ENCODE measurements at regions not wholly inside any gene's neighbourhood (a gene's known extent, or its start where the extent isn't known, plus 50 kb on each side); places are given as distances from the start of the nearest gene placed in this dataset.

DNA sequence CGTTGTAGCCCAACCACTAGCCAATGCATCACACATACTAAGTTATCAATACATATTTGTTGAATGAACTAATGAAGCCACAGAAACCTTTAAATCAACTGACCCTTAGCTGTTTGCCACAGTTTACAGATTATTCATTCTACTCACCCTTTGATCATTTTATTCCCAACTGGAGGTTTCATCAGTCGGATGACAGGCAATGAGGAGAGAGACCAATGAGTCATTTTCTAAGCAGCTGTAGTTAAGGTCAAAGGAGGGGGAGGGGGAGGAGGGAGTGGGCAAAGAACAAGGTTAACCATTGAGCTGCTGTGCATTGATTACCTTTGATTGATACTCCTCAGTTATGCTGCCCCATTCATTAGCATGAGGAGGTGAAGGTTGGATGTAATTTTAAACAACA, 469.5 kb downstream of the VRK1 start:
- TF ChIP-seq, protein P1, sequence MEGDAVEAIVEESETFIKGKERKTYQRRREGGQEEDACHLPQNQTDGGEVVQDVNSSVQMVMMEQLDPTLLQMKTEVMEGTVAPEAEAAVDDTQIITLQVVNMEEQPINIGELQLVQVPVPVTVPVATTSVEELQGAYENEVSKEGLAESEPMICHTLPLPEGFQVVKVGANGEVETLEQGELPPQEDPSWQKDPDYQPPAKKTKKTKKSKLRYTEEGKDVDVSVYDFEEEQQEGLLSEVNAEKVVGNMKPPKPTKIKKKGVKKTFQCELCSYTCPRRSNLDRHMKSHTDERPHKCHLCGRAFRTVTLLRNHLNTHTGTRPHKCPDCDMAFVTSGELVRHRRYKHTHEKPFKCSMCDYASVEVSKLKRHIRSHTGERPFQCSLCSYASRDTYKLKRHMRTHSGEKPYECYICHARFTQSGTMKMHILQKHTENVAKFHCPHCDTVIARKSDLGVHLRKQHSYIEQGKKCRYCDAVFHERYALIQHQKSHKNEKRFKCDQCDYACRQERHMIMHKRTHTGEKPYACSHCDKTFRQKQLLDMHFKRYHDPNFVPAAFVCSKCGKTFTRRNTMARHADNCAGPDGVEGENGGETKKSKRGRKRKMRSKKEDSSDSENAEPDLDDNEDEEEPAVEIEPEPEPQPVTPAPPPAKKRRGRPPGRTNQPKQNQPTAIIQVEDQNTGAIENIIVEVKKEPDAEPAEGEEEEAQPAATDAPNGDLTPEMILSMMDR (IDR thresholded peaks at IDR 0.05): no peak
- TF ChIP-seq POLR2A (IDR thresholded peaks at IDR 0.05) (no peak), POLR2AphosphoS5 (IDR thresholded peaks at IDR 0.05) (no peak)

Measured in prostate gland (tissue), 2 donors.